HG03442 (cell line): ENCODE measurements at regions not wholly inside any gene's neighbourhood (a gene's known extent, or its start where the extent isn't known, plus 50 kb on each side); places are given as distances from the start of the nearest gene placed in this dataset.

Experiments
- ATAC-seq: cut with Tn5 transposase; IDR thresholded peaks from one replicate; pipeline ENCODE4 v1.9.1; 2021; ENCODE audit warnings: mild to moderate bottlenecking, moderate library complexity; ENCODE audit not compliant: unreplicated experiment

DNA sequence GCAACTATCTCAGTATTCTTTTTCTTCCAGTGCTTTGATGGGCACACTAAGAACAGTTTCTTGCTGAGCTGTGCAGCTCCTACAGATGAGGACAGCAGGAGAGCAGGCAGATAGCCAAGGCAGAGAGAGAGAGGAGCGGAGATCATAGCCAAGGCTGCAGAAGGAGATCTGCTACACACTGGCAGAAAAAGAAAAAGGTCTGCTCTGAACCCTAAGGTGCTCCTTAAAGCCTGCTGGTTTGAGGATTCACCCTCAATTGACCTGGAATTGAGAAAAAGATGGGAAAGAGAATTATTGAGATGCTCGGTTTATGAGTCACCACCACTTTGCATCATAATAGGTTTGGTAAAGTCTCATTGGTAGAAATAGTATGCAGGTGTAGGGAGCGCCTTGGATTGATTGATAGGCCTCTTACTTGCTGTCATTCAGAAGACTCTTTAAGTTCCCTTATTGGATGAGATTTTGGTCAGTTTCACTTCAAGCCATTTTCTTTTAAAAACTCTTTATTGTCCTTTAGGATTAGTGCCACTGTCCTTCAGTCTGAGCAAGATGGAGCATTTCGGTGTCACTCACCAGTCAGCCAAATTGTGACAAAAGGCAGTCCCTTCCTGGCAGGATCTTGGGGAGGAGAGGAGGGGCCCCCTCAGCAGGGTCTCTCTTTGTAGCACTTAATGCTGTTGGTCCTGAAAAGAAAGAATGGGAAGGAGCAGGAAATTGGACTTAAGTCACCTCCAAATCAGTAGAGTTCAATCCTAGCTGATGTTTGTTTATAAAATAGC lies 685.0 kb downstream of the ADGRL2 start:
- ATAC-seq, result no peak

DNA sequence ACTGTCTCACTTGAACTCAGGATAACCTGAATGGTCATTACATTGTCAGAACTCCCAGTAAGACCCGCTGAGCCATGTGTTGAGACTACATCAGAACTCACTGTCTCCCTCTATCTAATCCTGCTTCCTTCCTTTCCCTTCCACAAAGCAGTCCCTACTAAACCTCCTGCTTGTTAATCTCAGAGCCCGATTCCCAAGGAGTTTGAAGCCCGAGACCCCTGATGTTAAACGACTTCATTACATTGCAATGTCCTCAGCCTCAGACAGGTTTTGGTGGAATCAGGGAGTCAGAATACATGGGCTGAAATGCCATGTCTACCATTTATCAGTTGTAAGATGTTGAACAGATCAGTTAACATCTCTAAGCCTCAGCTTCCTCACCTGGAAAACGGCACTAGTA lies 682.4 kb downstream of the ADGRL2 start:
- no peak for ATAC-seq

DNA sequence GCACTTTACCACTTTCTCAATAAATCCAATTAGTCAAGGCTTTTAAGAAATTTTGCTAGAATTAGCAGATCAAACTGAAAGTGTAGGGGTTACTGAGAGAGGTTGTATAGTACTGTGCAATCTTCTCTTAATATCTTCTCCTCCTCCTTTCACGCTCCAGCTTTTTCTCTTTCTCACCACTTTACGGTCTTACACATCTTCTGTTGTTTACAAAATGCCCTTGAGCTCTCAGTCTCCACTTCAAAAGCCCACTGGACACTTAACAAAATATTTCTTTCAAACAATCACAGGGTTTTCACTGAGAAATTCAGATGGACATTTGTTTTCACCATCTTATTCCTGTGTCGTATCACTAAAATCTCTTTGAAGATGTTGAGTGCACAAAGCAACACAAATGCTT lies 678.2 kb downstream of the ADGRL2 start:
- ATAC-seq, result no peak

DNA sequence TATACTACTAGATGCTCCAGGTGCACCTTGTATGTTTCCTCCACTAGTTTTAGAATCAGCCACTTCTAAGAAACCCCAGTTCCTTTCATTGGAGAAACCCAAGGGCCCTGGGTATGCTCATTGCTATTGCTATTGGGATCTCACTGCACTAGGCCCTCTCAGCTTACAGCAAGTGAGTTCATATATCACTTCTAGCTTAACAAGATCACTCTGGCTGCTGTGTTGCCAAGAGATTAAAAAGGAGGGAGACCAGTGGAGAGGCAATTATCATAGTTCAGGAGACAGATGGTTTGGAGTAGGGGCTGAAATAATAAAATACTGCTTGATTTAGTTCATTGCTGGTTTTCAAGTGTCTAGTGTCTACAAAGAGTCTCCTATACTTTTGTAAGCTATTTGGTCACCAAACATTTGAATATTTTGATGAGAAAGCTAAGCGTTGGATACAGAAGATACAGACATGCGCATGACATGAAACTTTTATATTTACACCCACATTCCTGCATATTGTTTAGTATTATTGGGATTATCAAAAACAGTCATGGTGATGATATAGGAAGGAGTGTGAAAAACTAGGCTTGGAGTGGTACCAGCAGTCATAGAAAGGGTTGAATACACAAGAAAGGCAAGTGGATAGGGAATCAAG lies 671.9 kb downstream of the ADGRL2 start:
- ATAC-seq, result no peak

DNA sequence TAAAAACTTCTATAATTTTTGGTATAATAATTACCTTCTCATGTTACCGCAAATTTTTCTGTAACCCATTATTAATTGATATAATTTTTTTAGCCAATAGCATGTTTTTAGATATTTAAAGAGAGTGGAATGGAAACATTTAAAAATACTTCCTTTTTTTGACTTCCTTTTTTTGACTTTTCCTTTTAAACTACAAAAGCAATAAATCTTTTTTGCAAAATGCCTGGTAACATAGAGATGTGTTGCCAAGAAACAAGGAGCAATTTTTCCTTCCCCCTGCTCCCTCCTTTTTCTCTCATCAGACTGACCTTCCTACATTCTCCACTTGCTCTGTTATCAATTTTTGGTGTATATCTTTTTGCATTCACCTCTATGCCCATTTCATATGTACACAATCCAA lies 666.2 kb downstream of the ADGRL2 start:
- ATAC-seq, result no peak

DNA sequence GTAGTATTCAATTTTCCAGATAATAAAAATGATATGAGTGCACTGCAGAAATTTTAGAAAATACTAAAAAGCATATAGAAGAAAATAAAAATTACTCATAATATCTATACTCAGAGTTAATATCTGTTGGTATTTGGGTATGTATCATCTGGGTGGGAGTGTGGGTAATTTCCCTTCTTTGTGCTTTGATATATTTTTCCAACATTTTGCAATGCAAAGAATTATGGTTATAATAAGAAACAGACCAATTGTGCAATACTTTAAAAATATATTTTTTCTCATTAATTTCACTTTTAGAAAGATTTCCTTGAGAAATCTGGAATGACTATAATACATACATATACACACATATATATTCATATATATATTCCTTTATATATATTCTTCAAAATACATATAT lies 665.7 kb downstream of the ADGRL2 start:
- ATAC-seq, result no peak

DNA sequence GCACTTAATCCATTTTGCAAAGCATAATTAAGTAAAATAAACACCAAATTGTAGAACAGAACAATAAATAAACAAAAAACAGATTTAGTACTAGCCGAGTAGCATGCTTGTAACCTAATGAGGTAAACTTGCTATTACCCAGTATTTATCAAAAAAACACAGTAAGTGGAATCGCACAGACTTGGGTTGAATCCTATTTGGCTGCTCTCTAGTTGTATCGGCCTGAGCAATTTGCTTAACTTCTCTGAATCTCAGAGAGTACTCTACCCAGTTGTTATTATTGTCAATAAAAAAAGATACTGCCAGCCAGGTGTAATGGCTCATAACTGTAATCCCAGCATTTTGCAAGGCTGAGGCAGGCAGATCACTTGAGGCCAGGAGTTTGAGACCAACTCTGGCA lies 664.3 kb downstream of the ADGRL2 start:
- ATAC-seq, result no peak

DNA sequence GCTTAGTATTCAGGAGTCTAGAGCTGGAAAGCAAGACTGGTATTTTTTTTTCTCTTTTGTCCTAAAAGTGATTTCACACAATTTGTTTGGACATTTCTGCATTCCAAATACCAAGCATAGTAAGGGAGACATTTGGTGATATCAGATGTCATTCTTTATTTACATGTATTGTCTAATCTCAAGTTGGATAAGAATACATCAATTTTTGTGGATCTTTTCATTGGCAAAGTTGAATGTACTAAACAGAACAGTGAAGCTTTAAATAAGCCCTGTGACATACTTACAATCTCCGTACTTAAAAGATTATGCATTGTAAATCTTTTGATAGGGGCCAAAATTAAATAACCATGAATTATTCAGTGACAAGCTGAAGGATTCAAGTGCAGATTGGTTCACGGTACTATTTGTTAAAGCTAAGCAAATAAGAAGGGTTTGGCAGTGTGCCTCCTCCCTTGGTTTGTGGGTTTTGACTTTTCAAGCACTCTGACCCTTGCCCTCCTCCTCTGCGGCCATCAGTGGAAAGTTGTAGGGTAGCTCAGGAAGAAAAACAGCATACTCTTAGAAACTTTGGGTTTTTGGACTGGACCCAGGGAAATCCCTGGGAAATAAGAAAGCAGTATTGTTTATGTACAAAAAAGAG lies 663.7 kb downstream of the ADGRL2 start:
- ATAC-seq, result no peak

DNA sequence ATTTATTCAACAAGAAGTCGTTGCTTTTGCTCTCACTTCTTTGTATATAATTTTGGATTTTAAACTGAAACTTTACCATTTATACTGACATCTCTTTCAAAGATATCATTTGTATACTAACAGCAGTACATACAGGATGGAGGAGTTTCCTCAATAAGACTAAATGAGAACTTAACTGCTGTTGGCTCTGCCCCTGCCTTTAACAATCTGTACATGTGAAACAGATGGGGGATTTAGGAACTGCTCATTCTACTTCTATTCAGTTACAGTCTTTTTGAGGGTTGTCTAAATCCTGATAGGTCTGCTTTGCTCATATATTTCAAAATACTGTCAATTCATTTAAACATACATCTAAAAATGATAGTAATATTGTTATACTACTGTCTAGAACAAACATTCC lies 663.2 kb downstream of the ADGRL2 start:
- no peak for ATAC-seq

DNA sequence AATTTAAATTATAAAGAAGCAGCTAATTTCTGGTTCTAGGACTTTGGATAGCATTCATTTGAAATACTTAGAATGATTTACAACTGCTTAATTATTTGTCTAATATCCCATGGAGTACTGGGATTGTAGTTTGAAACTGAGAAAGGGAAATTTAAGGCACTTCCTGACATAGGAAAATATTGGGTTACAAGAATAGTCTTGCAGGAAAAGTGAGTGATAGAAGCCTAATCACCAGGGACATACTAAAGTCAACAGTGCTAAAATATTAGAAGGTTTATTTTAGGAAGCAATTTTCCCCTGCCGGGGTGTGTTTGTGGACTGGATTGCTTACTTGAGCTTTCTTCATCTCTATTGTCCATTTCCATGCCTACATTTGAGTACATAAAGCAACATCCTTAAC lies 661.6 kb downstream of the ADGRL2 start:
- no peak for ATAC-seq

DNA sequence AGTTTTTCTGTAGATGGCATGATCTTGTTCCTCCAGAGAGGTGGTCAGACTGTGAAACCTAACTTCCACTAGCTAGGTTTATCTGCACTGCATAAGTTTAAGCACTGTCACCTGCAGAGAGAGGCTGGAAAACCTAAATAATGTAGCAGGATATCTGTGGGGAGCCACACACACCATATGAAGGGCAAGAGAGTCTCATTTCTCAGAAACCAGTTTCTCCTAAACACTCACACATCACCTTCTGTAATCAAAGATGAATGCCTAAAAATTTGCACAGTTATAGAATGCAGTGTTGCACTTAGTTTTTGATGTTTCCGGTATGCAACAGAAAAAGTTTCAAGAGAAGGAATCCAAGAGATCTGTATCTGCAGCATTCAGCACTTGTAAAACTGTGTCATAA lies 654.6 kb downstream of the ADGRL2 start:
- no peak for ATAC-seq

DNA sequence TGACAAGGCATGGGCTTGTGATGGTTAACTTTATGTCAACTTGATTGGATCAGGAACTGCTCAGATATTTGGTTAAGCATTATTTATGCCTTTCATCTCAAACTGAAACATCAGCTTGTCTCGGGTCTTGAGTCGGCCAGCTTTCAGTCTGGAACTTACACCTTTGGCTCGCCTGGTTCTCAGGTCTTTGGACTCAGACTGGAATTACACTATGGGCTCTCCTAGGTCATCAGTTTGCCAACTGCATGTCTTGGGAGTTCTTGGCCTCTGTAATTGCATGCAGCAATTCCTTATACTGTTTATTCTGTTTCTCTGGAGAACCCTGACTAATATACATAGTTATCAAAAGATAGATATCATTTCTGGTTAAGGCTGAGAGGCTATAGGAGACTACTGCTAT lies 653.7 kb downstream of the ADGRL2 start:
- ATAC-seq, result no peak

DNA sequence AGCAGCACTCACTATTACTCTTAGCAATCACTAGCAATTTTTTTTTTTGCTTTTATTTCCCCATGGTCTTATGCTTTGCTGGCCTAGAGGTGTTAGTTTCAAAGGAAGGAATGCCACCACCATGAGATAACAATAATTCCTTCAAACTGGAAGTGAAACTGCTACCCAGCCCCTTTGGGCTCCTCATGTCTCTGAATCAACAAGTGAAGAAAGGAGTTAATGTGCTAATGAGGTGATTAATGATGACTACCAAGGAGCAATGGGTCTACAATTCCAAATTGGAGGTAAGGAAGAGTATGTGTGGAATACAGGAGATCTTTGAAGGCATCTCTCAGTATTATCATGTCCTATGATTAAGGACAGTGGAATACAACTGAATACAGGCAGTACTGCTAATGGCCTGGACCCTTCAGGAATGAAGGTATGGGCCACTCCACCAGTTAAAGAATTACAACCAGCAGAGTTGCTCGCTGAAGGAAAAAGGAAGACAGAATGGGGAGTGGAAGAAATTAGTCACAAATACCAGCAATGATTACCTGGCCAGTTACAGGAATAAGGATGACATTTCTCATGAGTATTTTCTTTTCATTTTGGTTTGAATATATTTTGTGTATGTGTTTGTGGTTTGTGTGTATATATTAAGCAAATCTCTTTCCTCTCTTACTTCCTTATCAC lies 652.9 kb downstream of the ADGRL2 start:
- ATAC-seq, result no peak

DNA sequence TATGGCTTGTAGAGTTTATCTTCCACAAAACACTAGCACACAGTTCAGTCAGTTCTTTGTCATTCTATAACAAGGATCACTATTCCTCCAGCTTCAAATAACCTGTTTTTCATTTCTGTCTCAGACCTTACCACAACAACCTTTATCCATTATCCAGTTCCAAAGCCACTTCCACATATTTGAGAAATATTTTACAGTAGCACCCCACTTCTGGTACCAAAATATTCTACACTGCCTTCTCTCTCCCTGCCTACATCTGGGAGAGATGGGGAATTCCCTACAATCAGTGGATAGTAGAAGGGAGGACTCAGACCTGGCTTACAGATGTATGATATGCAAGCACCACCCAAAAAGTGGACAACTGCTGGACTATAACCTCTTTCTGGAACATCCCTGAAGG lies 651.4 kb downstream of the ADGRL2 start:
- no peak for ATAC-seq

DNA sequence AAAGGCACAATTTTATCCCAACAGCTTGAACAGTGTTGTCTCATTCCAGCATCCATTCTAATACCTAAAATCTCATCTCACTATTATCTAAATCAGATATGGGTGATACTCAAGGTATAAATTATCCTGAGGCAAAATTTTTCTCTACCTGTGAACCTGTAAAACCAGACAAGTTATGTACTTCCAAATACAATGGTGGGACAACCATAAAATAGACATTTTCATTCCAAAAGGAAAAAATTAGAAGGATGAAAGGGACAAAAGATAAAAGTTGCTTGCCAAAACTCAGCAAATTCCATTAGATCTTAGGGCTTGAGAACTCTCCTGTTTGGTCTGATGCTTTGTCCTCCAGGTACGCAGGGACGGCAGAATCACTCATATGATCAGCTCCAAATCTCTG lies 650.5 kb downstream of the ADGRL2 start:
- ATAC-seq, result no peak

DNA sequence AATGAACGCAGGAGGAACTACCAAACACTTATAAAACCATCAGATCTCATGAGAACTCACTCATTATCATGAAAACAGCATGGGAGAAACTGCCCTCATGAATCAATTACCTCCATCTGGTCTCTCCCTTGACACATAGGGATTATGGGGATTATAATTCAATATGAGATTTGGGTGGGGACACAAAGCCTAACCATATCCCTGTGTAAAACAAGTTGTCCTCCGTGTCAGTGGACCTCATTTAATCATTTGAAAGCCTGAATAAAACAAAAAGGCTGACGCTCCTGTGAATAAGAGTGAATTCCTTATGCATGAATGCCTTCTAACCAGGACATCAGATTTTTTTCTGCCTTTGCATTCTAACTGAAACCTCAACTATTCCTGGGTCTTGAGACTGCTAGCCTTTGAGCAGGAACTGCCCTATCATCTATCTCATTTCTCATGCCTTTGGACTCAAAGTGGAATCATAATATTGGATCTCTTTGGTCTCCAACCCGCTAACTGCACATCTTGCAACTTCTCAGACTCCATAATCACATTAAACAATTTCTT lies 648.8 kb downstream of the ADGRL2 start:
- no peak for ATAC-seq

DNA sequence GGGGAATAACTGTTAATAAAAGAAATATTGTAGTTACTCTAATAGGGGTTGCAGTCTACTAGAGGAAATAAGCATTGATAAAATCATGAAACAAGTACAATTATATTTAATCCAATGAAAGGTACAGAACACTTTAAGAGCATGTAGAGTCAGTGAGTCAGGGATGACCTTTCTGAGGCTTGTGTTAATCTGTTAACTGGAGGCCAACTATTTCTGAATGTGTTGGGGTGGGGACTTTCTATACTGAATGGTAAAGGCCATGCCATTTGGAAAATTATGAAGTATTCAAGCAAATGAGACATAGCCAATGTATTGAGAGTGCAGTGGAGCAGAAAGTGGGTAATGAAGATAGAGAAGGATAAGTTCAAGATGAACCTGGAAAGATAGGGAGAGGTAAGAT lies 646.2 kb downstream of the ADGRL2 start:
- no peak for ATAC-seq

DNA sequence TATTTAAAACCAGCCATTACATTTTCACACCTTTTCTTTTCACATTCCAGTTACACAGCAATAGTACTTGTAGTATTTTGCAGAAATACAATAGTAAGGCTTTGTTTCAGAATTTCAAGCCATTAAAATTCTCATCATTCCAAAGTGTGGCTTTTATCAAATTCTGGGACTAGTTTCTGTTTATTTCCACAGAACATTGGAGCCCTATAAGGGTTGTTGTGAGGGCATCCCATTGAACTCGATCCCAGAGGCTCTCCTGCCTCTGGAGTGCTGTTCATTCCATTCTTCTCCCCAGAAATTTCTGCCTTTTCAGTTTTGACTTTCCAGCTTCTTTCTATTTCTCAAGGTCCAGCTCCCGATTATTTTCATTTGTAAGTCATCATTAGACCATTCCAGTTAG lies 645.5 kb downstream of the ADGRL2 start:
- ATAC-seq, result no peak

DNA sequence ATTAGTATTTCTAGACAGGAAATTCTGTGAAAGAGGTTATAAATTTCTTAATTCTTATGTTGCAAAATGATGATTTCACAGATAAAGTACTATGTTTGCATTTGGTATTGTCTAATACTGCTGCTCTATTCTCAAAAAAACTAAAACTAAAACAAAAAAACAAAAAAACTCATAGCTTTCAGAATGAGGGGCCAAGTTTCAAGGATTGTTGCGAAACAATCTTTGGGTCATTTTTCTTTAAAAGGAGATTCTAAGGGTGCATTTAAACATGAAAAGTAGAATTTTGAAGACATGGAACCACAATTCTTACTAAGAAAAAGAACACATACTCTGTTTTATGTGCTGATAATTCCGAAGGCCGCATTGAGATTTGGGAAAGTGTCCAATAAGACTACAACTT lies 645.1 kb downstream of the ADGRL2 start:
- ATAC-seq, result no peak

DNA sequence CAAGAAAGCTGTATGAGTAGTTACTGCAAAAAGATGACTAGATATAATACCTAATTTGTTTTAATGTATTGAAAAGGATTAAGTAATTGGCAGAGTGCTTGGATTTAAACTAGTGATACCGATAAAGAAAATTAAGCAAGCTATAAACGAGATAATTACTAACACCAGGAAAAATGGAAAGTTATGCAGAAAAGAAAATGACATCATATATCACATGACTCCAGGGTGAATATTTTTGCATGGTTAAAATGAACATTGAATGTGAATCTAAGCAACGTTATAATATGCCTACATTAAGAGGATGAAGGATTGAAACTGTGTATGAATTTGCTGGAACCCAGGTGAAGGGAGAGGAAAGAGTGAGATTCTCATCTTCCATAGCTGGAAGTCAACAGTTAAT lies 644.4 kb downstream of the ADGRL2 start:
- ATAC-seq, result no peak

DNA sequence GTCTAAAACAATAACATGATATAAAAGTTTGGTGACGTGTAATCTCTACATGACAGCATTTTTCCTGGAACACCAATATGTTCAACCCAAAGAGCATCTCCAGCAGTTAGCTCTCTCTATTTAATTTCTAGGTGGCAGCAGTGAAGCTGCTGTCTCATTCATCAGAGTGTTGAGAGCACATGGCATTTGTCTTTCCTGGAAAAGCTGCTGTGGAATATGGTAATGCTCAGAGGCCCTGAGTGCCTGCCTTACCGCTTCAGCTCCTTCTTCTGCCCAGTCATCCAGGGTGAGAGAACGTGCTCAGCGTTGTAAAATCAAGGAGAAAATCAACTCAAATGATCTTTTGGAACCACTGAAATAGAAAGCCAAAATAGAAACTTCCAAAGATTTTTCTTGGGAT lies 640.7 kb downstream of the ADGRL2 start:
- no peak for ATAC-seq
